HG03045 (cell line): ENCODE measurements at regions not wholly inside any gene's neighbourhood (a gene's known extent, or its start where the extent isn't known, plus 50 kb on each side); places are given as distances from the start of the nearest gene placed in this dataset.
"Not testable (repeated sequence)": the region's sequence is repeated elsewhere in the genome, so short reads cannot be mapped to it uniquely, and the experiment has no call there.

Experiments
- ATAC-seq: cut with Tn5 transposase; IDR thresholded peaks from one replicate; pipeline ENCODE4 v1.9.1; 2021; ENCODE audit warnings: mild to moderate bottlenecking, moderate library complexity; ENCODE audit not compliant: unreplicated experiment

DNA sequence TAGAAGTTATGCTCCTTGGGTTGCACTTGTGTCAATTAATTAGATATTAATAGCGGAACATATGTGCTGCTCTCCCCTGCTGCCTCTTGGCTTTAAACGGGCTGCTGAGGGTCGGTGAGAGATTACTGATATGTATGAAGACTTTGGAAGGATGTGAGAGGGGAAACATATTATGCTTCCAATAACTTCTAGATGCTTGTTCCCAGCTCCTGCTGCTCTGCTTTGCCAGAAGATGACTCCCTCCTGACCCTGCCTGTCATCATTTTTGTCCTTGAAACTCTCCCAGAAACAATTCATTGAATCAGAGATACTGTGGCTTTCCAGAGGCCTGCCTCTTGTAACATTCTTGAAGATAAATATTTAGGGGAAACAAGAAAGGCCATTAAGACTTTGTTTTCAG lies 300.1 kb upstream of the STXBP6 start:
- no peak for ATAC-seq

DNA sequence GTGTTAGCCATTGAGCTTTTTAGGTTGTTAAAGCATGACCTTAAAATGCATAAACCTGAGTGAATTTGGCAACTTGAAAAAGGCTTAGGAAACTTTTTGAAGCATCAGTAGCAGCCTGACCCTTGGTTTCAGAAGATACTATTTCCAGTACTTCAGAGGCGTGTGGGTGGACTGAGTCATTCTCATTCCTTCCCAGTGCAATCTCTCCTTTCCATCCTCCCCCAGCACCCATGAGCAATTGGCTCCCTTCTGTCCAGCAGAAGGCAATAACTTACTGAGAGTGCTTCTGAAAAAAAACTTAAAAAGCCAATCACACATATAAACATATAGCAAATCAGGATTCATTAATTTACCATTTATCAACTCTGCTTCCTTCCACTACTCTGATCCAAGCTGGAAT lies 299.3 kb upstream of the STXBP6 start:
- ATAC-seq, result no peak

DNA sequence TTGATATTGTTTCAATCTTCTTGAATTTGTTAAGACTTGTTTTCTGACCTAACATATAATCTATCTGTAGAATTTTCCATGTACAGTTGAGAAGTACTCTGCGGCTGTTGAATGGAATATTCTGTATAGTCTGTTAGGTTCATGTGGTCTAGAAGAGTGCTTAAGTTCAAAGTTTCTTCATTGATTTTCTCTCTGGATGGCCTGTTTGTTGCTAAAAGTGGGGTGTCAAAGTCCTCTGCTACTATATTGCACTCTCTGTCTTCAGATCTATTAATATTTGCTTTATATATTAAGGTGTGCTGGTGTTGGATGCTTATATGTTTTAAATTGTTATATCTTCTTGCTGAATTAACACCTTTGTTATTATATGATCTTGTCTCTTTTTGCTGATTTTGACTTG lies 290.9 kb upstream of the STXBP6 start:
- no peak for ATAC-seq

DNA sequence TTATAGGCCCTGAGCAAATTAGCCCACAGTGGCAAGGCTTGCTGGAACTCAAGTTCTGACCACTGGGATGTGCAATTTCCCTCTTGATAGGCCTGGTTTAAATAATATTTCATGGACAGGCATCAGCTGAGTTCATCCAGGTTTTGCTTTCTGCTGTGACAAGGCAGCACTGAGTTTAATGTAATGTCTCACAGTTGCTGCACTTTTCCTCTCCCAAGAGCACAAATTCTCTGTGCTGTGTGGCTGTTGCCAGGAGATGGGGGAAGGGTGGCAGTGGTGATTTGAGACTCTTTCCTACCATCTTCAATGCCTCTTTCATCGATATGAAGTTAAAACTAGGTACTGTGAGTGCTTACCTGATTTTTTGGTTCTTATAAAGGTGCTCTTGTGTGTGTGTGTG lies 272.8 kb upstream of the STXBP6 start:
- ATAC-seq, result no peak

DNA sequence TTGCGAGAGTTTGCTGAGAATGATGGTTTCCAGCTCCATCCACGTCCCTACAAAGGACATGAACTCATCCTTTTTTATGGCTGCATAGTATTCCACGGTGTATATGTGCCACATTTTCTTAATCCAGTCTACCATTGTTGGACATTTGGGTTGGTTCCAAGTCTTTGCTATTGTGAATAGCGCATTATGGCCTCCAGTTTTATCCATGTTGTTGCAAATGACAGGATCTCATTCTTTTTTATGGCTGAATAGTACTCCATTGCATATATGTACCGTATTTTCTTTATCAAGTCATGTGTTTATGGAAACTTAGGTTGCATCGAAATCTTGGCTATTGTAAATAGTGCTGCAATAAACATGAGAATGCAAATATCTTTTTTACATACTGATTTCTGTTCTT lies 266.1 kb upstream of the STXBP6 start:
- ATAC-seq, result not testable (repeated sequence)

DNA sequence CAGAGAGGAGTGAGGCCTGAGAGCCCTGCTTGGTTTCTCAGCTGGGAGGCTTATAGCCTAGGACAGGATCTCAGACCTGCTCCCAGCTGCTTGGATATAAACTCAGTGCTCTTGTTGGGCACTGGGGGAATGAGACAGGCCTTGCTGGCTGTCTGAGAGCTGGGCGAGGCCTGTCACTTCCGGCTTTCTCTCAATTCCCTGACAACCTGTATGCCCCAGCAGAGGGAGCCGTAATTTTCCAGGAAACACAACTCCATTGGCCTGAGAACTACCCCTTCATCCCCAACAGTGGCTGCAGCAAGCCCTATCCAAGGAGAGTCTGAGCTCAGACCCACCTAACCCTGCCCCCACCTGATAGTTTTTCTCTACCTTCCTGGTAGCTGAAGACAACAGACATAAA lies 258.3 kb upstream of the STXBP6 start:
- no peak for ATAC-seq

DNA sequence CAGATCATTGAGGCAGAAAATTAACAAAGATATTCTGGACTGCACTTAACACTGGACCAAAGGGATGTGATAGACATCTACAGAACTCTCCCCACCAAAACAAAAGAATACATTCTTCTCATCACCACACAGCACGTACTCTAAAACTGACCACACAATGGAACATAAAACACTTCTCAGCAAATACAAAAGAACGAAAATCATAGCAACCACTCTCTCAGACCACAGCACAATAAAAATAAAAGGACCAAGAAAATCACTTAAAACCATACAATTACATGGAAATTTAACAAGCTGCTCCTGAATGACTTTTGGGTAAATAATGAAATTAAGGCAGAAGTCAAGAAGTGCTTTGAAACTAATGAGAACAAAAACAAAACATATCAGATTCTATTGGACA lies 254.0 kb upstream of the STXBP6 start:
- ATAC-seq, result no peak

DNA sequence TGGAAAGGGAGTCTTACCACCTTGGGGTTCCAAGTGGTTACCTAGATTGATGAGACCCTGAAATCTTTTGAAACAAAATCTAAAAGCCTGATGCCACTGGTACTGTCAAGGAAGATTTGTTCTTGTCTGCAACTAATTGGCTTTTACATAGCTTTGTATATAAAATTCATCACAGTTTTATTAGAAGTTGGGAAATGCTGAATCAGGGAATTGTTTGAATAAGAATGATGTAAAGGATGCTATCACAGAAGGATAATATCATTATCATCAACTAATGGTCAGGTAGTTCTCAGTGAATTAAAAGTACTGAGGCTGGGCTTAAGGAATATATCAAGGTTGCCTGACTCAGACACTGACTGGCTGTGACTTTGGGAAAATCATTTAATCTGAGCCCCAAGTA lies 248.3 kb upstream of the STXBP6 start:
- ATAC-seq, result no peak

DNA sequence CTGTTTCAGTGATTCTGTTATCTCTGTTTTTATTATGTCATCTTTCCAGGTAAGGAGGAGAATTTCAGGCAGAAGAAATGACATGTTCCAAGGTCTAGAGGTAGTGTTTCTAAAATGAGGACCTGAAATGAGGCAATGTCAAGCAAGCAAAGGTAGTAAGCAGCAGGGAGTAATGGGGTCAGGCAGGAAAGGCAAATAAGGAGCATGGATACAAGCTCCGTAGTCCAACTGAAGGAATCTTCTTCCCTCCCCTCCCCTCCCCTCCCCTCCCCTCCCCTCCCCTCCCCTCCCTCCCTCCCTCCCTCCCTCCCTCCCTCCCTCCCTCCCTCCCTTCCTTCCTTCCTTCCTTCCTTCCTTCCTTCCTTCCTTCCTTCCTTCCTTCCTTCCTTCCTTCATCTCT lies 240.2 kb upstream of the STXBP6 start:
- ATAC-seq, result not testable (repeated sequence)

DNA sequence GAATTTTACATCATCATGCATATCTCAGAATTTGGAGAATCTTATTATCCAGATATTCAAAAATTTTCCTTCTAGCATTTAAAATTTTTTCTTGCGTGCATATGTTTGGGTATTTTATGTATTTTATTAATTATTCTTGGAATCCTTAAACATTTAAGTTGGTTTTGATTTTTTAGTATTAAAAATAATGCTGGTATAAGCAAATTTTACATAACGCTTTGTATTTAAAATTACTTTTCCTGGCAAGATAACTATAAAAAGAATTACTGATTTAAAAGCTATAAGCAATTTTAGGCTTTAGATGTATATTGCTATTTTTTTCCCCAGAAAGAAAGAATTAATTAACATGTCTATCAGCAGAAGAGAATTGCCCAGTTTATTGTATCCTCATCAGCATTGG lies 224.6 kb upstream of the STXBP6 start:
- ATAC-seq, result no peak

DNA sequence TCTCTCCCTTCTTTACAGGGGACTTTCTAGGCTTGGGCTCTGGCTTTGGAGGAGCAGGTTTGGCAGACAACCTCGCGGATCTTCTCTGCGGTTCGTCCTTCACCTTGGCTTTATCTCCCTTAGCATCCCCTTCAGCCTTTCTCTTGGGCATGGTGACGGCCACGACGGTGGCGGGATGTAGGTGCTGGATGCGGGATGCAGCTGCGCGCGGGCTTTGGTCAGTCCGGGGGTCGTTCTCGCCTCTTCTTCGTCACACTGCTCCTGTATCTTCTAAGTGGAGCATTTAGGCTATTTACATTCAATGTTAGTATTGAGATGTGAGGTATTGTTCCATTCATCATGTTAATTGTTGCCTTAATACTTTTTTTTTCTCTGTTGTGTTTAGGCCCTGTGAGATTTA lies 217.2 kb upstream of the STXBP6 start:
- no peak for ATAC-seq

DNA sequence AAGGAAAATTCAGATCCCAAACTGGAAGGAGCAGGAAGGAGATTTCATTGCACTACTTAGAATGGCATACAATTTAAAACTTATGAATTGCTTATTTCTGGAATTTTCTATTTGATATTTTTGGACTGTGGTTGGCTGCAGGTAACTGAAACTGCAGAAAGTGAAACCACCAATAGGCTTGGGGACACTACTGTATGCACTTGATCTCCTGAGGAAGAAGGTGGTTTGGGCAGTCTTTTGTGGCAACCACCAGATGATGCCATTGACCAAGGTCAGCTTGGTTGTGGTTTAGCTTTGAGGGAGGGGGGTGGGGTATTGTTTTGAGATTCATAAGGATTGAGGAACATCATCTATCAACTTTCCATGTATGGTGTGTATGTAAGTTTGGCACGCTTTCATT lies 209.5 kb upstream of the STXBP6 start:
- ATAC-seq, result no peak

DNA sequence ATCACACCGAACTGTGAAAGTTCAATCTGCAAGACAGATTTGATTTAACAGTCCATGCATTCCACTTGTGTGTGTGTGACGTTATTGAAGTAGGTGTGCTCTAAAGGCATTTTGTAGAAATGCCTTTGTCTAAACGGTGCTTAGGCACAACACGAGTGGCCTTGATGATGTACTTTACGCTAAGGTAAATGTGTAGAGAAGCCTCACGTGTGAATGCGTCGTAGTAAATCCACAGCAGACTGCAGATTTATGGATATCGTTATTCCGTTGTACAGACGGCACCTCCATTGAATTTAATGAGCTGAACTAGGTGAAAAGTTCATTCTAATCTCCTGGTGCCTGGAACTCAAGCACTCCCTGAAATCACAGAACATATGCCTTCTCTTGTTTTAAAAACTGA lies 202.8 kb upstream of the STXBP6 start:
- no peak for ATAC-seq

DNA sequence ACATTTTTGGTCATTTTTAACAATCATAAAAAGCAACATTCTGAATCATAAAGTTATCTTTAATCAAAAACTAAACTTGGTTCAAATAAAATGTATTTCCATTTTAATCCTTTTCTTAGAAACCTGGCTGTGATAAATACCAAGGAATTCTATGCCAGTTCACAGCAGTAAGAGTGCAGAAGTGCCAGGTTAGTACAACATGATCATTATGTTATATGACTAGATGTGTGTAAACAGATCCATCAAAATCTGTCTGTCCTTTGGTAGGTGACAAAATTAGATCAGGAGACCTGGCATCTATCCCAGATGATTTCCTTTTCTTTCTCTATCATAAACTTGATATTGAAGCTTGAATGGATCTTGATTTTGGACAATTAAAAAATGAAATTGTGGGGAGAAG lies 200.6 kb upstream of the STXBP6 start:
- ATAC-seq, result no peak

DNA sequence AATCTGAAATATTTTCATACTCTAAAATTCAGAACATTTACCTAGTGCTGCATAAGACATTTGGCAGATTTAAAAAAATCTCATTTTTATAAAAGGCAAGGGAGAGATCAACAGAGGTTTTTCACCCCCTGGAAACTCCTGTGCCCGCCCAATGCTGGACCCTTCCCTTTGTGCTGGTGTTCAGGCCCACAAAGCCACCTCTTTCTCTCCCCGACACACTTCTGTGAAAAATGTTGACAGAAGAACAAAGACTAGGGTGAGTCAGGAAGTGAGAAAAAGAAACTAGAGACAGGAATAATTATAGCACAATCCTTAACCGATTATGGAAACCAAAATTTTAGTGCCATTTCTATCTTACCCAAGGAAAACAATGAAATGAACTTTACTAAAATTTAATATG lies 197.7 kb upstream of the STXBP6 start:
- no peak for ATAC-seq

DNA sequence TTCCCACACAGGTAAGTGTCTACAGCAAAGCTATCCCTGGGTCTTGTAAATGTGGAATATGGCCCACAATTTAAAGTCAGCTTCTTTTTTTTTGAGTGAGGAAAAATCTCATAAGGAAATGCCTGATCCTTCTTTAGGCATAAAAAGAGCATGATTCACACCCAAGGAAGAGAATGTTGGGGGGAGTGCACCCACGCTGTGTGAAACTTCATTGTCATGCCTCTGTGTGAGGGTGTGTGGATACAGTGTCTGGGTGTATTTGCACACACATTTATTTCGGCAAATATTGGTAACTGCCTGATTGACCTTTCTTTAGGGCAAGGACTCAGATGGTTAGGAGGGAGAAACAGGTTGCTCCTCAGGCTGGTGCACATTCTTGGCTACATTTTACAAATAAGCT lies 196.8 kb upstream of the STXBP6 start:
- no peak for ATAC-seq

DNA sequence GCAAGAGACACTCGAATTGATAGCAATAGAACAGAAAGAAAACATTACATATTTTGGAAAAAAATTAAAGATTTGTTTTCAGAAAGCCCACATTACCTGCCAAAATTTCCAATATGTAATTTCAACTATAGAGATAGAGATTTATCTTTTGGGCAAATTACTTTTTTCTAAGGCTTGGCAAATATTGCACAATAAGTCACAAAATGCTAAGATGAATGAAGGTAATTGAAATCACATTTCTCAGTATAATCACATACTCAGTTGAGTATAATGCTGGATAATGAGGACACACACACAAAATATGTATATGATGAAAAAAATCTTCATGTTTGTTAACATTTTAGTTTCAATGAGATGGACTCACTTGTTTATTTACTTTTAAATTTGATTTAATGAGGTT lies 189.2 kb upstream of the STXBP6 start:
- ATAC-seq, result no peak

DNA sequence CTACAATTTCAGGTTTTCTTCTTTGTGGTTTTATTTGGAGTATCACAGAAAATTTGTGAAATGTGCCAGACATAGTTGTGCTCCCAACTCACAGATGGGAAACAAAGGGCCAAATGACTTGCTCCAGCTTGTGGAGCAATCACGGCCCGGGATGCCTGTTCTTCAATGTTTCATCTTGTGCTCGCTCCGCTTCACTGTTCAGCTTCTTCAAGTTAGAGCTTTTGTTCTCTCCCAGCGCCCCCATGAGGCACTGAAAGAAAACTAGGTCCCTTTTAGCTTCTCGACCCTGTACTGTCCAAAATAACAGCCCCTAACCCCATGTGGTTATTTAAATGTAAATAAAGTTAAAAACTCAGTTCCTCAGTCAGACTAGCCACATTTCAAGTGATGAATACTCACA lies 187.9 kb upstream of the STXBP6 start:
- no peak for ATAC-seq

DNA sequence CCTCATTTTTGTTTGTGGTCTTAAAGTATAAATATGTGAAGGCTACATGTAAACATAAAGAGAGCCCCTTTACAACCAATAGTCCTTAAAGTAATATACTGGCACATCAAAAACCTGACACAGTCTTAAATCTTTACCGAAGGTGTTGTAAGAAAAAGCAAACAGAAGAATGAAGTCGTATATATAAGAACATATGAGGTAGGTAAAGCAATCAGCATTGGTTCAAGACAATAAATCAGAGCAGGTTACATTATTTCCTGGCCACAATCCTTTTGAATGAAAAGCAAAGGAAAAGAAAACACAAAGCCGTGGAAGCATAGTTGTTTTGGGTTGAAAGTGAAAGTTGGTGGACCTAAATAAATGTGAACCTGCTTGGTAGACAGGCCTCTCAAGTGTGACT lies 183.7 kb upstream of the STXBP6 start:
- no peak for ATAC-seq

DNA sequence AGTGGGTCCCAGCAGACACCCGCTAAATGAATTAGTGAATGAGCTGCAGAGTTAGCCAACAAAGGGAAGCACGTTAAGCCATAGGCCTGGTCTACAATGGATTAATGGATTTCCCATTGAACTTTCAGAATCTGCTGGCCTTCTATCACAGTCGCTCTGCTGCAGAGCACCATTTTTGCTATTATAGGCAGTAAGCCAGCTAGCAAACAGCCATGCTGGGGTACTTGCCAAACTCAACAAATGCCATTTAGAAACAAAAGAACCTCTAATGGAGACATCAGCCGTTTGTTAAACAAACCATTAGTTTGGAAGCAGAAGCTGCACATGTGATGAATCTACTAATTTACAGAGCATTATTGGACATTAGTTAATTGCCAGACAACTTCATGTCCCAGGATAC lies 181.1 kb upstream of the STXBP6 start:
- ATAC-seq, result no peak

DNA sequence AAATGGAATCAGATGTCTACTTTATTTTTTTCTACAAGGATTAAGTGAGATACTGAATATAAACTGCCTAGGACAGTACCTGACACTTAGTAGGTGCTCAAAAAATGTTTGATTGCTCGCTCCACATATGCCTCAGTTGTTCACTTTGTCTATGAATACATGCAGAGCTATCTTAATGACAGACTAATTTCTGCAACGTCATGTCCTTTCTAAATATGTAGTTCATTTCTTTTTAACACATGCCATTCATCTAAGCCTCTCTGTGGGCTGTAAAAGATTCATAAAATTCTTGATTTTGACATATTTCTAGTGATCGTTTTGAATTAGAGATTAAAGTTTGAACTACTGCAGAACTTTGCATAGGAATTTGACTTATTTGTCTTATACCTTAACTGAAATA lies 176.3 kb upstream of the STXBP6 start:
- ATAC-seq, result no peak

DNA sequence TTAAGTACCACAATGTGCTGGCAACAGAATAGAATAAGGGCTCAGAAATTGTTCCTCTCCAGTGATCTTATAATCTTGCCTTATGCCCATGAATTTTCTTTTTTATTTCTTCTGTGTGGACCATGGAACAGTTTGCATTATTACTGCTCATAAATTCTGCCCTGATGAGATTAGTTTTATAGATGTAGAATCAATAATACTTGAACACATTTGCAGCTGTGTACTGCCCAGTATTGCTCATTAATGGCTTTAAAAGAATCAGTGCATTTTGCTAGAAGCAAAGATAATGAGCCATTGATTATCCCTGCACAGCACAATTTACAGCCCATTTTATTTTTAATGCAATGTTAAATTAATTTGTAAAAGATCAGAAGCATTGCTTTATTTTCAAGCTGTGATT lies 172.3 kb upstream of the STXBP6 start:
- no peak for ATAC-seq

DNA sequence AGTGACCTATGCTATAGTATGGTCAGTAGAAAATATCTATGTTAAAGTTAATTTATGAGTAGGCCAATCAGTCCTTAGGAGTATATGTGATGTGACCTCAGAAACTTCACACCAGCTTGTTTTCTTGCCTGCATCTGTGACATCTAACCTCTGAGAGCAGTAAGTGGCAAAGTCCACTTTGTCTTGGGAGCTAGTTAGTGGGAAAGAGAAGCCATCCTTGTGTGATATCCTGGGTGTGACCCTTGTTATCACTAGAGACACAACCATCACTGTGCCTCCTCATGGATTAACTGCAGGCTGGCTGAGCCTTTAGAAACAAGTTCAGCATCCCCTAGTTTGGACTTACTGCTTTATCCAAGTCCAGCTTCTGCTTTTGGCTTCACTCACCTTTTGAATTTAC lies 170.6 kb upstream of the STXBP6 start:
- ATAC-seq, result no peak

DNA sequence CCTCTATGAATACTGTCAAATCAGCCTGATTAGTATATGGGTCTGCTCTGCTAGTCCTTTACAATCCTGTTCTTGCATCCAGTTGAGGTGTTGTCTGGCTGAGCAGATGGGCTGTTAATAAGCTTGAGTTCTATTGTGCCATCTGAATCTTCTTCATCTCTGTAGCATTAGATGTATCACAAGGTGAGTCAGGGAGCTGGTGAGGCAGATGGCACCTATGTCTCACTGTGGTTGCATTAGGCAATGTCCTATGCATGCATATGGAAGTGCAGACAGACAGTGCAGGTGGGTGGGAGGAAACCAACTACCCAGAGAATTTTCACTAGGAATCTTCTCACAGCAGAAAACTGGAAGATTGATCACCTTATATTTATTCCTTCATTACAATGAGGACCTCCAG lies 165.7 kb upstream of the STXBP6 start:
- no peak for ATAC-seq
